ENCODE measurements at regions not wholly inside any gene's neighbourhood (a gene's known extent, or its start where the extent isn't known, plus 50 kb on each side); places are given as distances from the start of the nearest gene placed in this dataset.
"Not testable (repeated sequence)": the region's sequence is repeated elsewhere in the genome, so short reads cannot be mapped to it uniquely, and the experiment has no call there.

GRCh38 chr14:18656627-18657026 is 55.7 kb downstream of the OR11H12 start:
- Histone ChIP-seq H2AFZ (ENCODE audit: low read length) (no peak overlapping the region), H3K9me3 (ENCODE audit: low read length) (peaks cover 7% of the 10 kb centered on the region; the same call in 1 of the 2 replicates), H3K4me2 (ENCODE audit: low read length) (no peak overlapping the region), H3K27ac (ENCODE audit: low read depth, low read length, poor library complexity, severe bottlenecking) (no peak overlapping the region), H3K9me2 (ENCODE audit: insufficient read depth, low read length) (no peaks in the 10 kb centered on the region), H3K79me2 (ENCODE audit: insufficient read depth, low read depth, low read length) (no peaks in the 10 kb centered on the region), H4K20me1 (ENCODE audit: insufficient read depth, low read length) (no peaks in the 10 kb centered on the region), H3K36me3 (ENCODE audit: insufficient read depth, low read length) (no peaks in the 10 kb centered on the region), H3K4me3 (ENCODE audit: low read depth, low read length, poor library complexity, severe bottlenecking) (no peak overlapping the region), H3K4me1 (ENCODE audit: insufficient read depth, low read length, poor library complexity, severe bottlenecking) (no peaks in the 10 kb centered on the region)
- no TSS peak for BruUV-seq (replicated peaks)
- CTCF ChIA-PET (ENCODE audit: unreplicated experiment) = no interaction called here
- POLR2A ChIA-PET = no interaction called here
- intact Hi-C loops (cut with micrococcal nuclease; ENCODE audit: unreplicated experiment) = no loop called here
- no peak for TF ChIP-seq EZH2phosphoT487 (IDR thresholded peaks at IDR 0.05; ENCODE audit: borderline replicate concordance, low read depth, low read length)
- TF ChIP-seq, protein P1, sequence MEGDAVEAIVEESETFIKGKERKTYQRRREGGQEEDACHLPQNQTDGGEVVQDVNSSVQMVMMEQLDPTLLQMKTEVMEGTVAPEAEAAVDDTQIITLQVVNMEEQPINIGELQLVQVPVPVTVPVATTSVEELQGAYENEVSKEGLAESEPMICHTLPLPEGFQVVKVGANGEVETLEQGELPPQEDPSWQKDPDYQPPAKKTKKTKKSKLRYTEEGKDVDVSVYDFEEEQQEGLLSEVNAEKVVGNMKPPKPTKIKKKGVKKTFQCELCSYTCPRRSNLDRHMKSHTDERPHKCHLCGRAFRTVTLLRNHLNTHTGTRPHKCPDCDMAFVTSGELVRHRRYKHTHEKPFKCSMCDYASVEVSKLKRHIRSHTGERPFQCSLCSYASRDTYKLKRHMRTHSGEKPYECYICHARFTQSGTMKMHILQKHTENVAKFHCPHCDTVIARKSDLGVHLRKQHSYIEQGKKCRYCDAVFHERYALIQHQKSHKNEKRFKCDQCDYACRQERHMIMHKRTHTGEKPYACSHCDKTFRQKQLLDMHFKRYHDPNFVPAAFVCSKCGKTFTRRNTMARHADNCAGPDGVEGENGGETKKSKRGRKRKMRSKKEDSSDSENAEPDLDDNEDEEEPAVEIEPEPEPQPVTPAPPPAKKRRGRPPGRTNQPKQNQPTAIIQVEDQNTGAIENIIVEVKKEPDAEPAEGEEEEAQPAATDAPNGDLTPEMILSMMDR (conservative IDR thresholded peaks at IDR 0.05; ENCODE audit: low read length) = no peak
- no peak for DNase-seq (ENCODE audit: low spot score)

DNA sequence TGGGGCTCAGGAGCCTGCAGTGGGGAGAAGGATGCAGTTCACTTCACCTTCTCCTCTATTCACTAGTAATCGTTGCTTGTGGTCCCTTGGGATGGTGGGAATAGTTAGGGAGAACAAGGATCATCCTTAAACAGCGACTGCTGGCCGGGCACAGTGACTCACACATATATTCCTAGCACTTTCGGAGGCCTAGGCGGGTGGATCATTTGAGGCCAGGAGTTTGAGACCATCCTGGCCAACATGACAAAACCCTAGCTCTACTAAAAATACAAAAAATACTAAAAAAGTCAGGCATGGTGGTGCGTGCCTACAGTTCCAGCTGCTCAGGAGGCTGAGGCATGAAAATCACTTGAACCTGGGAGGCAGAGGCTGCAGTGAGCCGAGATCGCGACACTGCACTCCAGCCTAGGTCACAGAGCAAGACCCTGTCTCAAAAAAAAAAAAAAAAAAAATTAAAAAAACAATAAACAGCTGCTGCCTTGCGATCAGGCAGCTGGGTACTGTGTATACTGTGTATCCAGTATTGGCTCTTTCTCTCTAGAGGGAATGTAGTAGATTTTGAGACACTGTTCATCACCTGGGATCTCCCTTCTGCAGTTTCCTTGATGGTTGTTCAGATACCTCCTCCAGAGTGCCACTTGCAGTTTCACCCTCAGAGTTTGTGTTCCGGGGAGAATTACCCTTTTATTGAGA is 59.1 kb downstream of the OR11H12 start:
- CTCF ChIA-PET (ENCODE audit: unreplicated experiment); H3K27ac ChIP-seq (ENCODE audit: low read depth, low read length, poor library complexity, severe bottlenecking); H3K4me2 ChIP-seq (ENCODE audit: low read length); H3K4me1 ChIP-seq (ENCODE audit: insufficient read depth, low read length, poor library complexity, severe bottlenecking); H3K4me3 ChIP-seq (ENCODE audit: low read depth, low read length, poor library complexity, severe bottlenecking); H2AFZ ChIP-seq (ENCODE audit: low read length); H3K36me3 ChIP-seq (ENCODE audit: insufficient read depth, low read length); H3K9me3 ChIP-seq (ENCODE audit: low read length); H3K9me2 ChIP-seq (ENCODE audit: insufficient read depth, low read length); H4K20me1 ChIP-seq (ENCODE audit: insufficient read depth, low read length); H3K79me2 ChIP-seq (ENCODE audit: insufficient read depth, low read depth, low read length); DNase-seq (ENCODE audit: low spot score); intact Hi-C loops (cut with micrococcal nuclease; ENCODE audit: unreplicated experiment); BruUV-seq (replicated peaks): not testable (repeated sequence)
- POLR2A ChIA-PET = interaction anchor here (0.8 to 0.9 kb wide), 2 partner anchors 29 to 32 kb away, joined by 3 read pairs; no protein-coding TSS in a partner anchor

GRCh38 chr14:18660585-18660922 is 59.6 kb downstream of the OR11H12 start:
- Histone ChIP-seq H4K20me1 (ENCODE audit: insufficient read depth, low read length) (no peaks in the 10 kb centered on the region), H3K27ac (ENCODE audit: low read depth, low read length, poor library complexity, severe bottlenecking) (no peak overlapping the region), H3K79me2 (ENCODE audit: insufficient read depth, low read depth, low read length) (no peaks in the 10 kb centered on the region), H3K36me3 (ENCODE audit: insufficient read depth, low read length) (no peaks in the 10 kb centered on the region), H3K4me2 (ENCODE audit: low read length) (no peak overlapping the region), H3K4me3 (ENCODE audit: low read depth, low read length, poor library complexity, severe bottlenecking) (no peak overlapping the region), H3K9me2 (ENCODE audit: insufficient read depth, low read length) (no peaks in the 10 kb centered on the region), H2AFZ (ENCODE audit: low read length) (no peak overlapping the region), H3K9me3 (ENCODE audit: low read length) (peaks cover 11% of the 10 kb centered on the region; the same call in 1 of the 2 replicates), H3K4me1 (ENCODE audit: insufficient read depth, low read length, poor library complexity, severe bottlenecking) (no peaks in the 10 kb centered on the region)
- ChIA-PET CTCF (ENCODE audit: unreplicated experiment) (no interaction called here), POLR2A (interaction anchor here (0.8 to 0.9 kb wide), 2 partner anchors 28 to 31 kb away, joined by 3 read pairs; no protein-coding TSS in a partner anchor)
- TF ChIP-seq, protein P1 (conservative IDR thresholded peaks at IDR 0.05; ENCODE audit: low read length) = no peak
- TF ChIP-seq EZH2phosphoT487 (IDR thresholded peaks at IDR 0.05; ENCODE audit: borderline replicate concordance, low read depth, low read length) = no peak
- no TSS peak for BruUV-seq (replicated peaks)
- DNase-seq (ENCODE audit: low spot score) = no peak
- intact Hi-C loops (cut with micrococcal nuclease; ENCODE audit: unreplicated experiment) = no loop called here

GRCh38 chr14:18667843-18668242 is 66.9 kb downstream of the OR11H12 start:
- H3K9me2 ChIP-seq (ENCODE audit: insufficient read depth, low read length); POLR2A ChIA-PET; H3K4me1 ChIP-seq (ENCODE audit: insufficient read depth, low read length, poor library complexity, severe bottlenecking): not testable (repeated sequence)

More at GRCh38 chr14:18667843-18668242, 66.9 kb downstream of the OR11H12 start:
- H2AFZ ChIP-seq (ENCODE audit: low read length); intact Hi-C loops (cut with micrococcal nuclease; ENCODE audit: unreplicated experiment); CTCF ChIA-PET (ENCODE audit: unreplicated experiment); H3K4me3 ChIP-seq (ENCODE audit: low read depth, low read length, poor library complexity, severe bottlenecking); BruUV-seq (replicated peaks); H3K79me2 ChIP-seq (ENCODE audit: insufficient read depth, low read depth, low read length); H4K20me1 ChIP-seq (ENCODE audit: insufficient read depth, low read length); H3K27ac ChIP-seq (ENCODE audit: low read depth, low read length, poor library complexity, severe bottlenecking); H3K36me3 ChIP-seq (ENCODE audit: insufficient read depth, low read length); H3K4me2 ChIP-seq (ENCODE audit: low read length); DNase-seq (ENCODE audit: low spot score): not testable (repeated sequence)
- peaks cover 14% of the 10 kb centered on the region; the same call in 1 of the 2 replicates for H3K9me3 ChIP-seq (ENCODE audit: low read length)
